Astrocyte (in vitro differentiated cells and primary cell): ENCODE measurements at regions not wholly inside any gene's neighbourhood (a gene's known extent, or its start where the extent isn't known, plus 50 kb on each side); places are given as distances from the start of the nearest gene placed in this dataset.

Experiments used
- DNase-seq: peaks from one replicate; pipeline ENCODE4 v3.0.0-alpha.2; 2010; ENCODE audit warnings: low read depth
- FAIRE-seq: peaks from 2 replicates; lab custom pipeline; 2011; peaks lifted over from hg19 to GRCh38; lab: Jason Lieb, UNC
- H2AFZ ChIP-seq: 2 replicates; pipeline ENCODE4 v1.6.0; 2012; ENCODE audit warnings: low read depth, low read length, inconsistent platforms
- H3K27ac ChIP-seq: 2 replicates; pipeline ENCODE4 v1.5.1; 2011; ENCODE audit warnings: low read depth, low read length, inconsistent platforms
- H3K27me3 ChIP-seq: 2 replicates; pipeline ENCODE4 v1.6.0; 2011; ENCODE audit warnings: low read length, inconsistent platforms; ENCODE audit not compliant: insufficient read depth
- H3K36me3 ChIP-seq: 2 replicates; pipeline ENCODE4 v1.5.1; 2011; ENCODE audit warnings: low read length, inconsistent platforms; ENCODE audit not compliant: insufficient read depth
- H3K4me1 ChIP-seq: 2 replicates; pipeline ENCODE4 v1.5.1; 2011; ENCODE audit warnings: low read length, inconsistent platforms; ENCODE audit not compliant: insufficient read depth
- H3K4me2 ChIP-seq: 2 replicates; pipeline ENCODE4 v1.6.0; 2012; ENCODE audit warnings: low read length, inconsistent platforms
- H3K4me3 ChIP-seq: 2 replicates; pipeline ENCODE4 v1.5.1; 2011; ENCODE audit warnings: low read depth, mild to moderate bottlenecking, low read length, inconsistent platforms; ENCODE audit not compliant: insufficient read depth
- H3K79me2 ChIP-seq: 2 replicates; pipeline ENCODE4 v1.6.0; 2012; ENCODE audit warnings: mild to moderate bottlenecking, low read length, inconsistent platforms; ENCODE audit not compliant: insufficient read depth
- H3K9ac ChIP-seq: 2 replicates; pipeline ENCODE4 v1.6.0; 2012; ENCODE audit warnings: mild to moderate bottlenecking, low read length, inconsistent platforms
- H3K9me3 ChIP-seq: 2 replicates; pipeline ENCODE4 v1.5.1; 2012; ENCODE audit warnings: low read depth, mild to moderate bottlenecking, low read length, inconsistent platforms; ENCODE audit not compliant: insufficient read depth
- H4K20me1 ChIP-seq: 2 replicates; pipeline ENCODE4 v1.6.0; 2012; ENCODE audit warnings: low read length, inconsistent platforms; ENCODE audit not compliant: insufficient read depth
- H3K27ac Mint-ChIP-seq: one replicate; pipeline ENCODE4 v1.8.0; 2021; ENCODE audit warnings: mild to moderate bottlenecking, mixed read lengths; ENCODE audit not compliant: unreplicated experiment
- H3K27me3 Mint-ChIP-seq: one replicate; pipeline ENCODE4 v1.8.0; 2021; ENCODE audit warnings: low read depth, mixed read lengths; ENCODE audit not compliant: unreplicated experiment
- H3K36me3 Mint-ChIP-seq: one replicate; pipeline ENCODE4 v1.8.0; 2021; ENCODE audit warnings: low read depth, mixed read lengths; ENCODE audit not compliant: unreplicated experiment
- H3K4me1 Mint-ChIP-seq: one replicate; pipeline ENCODE4 v1.8.0; 2021; ENCODE audit warnings: low read depth, mixed read lengths; ENCODE audit not compliant: unreplicated experiment
- H3K4me3 Mint-ChIP-seq: one replicate; pipeline ENCODE4 v1.8.0; 2021; ENCODE audit warnings: mild to moderate bottlenecking, moderate library complexity, mixed read lengths; ENCODE audit not compliant: unreplicated experiment
- H3K9me3 Mint-ChIP-seq: one replicate; pipeline ENCODE4 v1.8.0; 2021; ENCODE audit warnings: mild to moderate bottlenecking, mixed read lengths; ENCODE audit not compliant: unreplicated experiment
- EZH2 ChIP-seq: IDR thresholded peaks from 2 replicates; pipeline ENCODE4 v1.6.1; 2012; ENCODE audit warnings: mild to moderate bottlenecking, low read length, inconsistent platforms; ENCODE audit not compliant: insufficient read depth
- TF ChIP-seq, protein P1 (sequence below): IDR thresholded peaks from 2 replicates; pipeline ENCODE4 v1.5.1; 2011; ENCODE audit warnings: low read depth, mild to moderate bottlenecking, inconsistent platforms, low read length, moderate library complexity; ENCODE audit not compliant: insufficient read depth

GRCh38 chr6:49300911-49301310 lies 162.1 kb downstream of the MMUT start:
- Histone ChIP-seq H3K27me3 (no peaks in the 10 kb centered on the region), H3K36me3 (no peaks in the 10 kb centered on the region), H4K20me1 (no peaks in the 10 kb centered on the region), H3K9ac (no peak overlapping the region), H3K9me3 (no peaks in the 10 kb centered on the region), H3K27ac (no peak overlapping the region), H3K4me2 (no peak overlapping the region), H3K79me2 (no peaks in the 10 kb centered on the region), H3K4me1 (no peaks in the 10 kb centered on the region), H2AFZ (no peak overlapping the region), H3K4me3 (no peak overlapping the region)
- Mint-ChIP-seq H3K9me3 (no peaks in the 10 kb centered on the region), H3K27ac (no peak overlapping the region), H3K27me3 (no peaks in the 10 kb centered on the region), H3K4me3 (no peak overlapping the region), H3K4me1 (no peaks in the 10 kb centered on the region), H3K36me3 (no peaks in the 10 kb centered on the region)
- no peak for TF ChIP-seq EZH2
- TF ChIP-seq, protein P1, sequence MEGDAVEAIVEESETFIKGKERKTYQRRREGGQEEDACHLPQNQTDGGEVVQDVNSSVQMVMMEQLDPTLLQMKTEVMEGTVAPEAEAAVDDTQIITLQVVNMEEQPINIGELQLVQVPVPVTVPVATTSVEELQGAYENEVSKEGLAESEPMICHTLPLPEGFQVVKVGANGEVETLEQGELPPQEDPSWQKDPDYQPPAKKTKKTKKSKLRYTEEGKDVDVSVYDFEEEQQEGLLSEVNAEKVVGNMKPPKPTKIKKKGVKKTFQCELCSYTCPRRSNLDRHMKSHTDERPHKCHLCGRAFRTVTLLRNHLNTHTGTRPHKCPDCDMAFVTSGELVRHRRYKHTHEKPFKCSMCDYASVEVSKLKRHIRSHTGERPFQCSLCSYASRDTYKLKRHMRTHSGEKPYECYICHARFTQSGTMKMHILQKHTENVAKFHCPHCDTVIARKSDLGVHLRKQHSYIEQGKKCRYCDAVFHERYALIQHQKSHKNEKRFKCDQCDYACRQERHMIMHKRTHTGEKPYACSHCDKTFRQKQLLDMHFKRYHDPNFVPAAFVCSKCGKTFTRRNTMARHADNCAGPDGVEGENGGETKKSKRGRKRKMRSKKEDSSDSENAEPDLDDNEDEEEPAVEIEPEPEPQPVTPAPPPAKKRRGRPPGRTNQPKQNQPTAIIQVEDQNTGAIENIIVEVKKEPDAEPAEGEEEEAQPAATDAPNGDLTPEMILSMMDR: no peak
- FAIRE-seq: no peak
- DNase-seq: no peak

DNA sequence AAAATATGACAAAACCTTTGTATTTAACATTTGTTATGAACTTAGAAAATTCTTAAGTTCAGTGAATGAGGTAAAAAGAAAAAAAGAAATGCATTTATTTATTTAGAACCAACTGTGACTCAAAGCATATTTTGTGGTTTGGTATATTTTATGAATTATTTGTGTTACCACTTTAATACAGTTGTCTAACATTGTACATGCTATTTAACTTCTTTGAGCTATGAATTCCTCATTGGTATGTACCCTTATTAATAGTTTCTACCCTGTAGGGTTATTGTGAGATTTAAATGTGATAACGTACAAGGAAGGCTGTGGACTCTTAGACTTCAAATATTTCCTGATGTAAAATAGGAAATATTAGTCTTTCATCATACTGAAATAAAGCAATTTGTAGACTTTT lies 162.6 kb downstream of the MMUT start:
- no peaks in the 10 kb centered on the region for H4K20me1 ChIP-seq
- Mint-ChIP-seq H3K4me1 (no peaks in the 10 kb centered on the region), H3K36me3 (no peaks in the 10 kb centered on the region), H3K9me3 (no peaks in the 10 kb centered on the region), H3K27me3 (no peaks in the 10 kb centered on the region), H3K4me3 (no peak overlapping the region), H3K27ac (no peak overlapping the region)
- no peak overlapping the region for H3K4me2 ChIP-seq
- H3K9me3 ChIP-seq: no peaks in the 10 kb centered on the region
- DNase-seq: no peak
- no peak overlapping the region for H2AFZ ChIP-seq
- FAIRE-seq: no peak
- no peak overlapping the region for H3K27ac ChIP-seq
- no peaks in the 10 kb centered on the region for H3K27me3 ChIP-seq
- no peak overlapping the region for H3K9ac ChIP-seq
- H3K4me3 ChIP-seq: no peak overlapping the region
- H3K79me2 ChIP-seq: no peaks in the 10 kb centered on the region
- TF ChIP-seq, protein P1: no peak
- TF ChIP-seq EZH2: no peak
- no peaks in the 10 kb centered on the region for H3K36me3 ChIP-seq
- H3K4me1 ChIP-seq: no peaks in the 10 kb centered on the region

DNA sequence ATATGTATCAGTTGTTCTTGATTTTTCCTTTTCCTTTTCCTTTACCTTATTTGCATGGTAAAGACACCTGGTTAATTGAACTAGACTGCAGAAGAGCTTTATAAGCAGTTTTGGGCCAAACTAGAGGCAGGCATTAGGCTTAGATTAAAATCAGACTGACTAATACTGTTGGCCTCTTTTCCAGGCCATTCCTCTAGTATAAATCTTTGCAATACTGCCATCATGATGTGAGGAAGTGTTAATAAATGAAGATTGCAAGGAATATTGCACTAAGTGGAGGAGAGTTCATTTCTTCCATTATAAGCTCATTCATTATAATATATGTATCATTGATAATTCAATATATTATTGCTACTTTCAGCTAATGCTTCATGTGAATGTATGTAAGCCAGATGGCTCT lies 163.8 kb downstream of the MMUT start:
- DNase-seq (peak; percentile 2), FAIRE-seq (no peak)
- H3K36me3 Mint-ChIP-seq: no peaks in the 10 kb centered on the region
- no peak overlapping the region for H2AFZ ChIP-seq
- H3K4me3 Mint-ChIP-seq: no peak overlapping the region
- no peaks in the 10 kb centered on the region for H3K4me1 ChIP-seq
- H3K9ac ChIP-seq: no peak overlapping the region
- no peak overlapping the region for H3K27ac Mint-ChIP-seq
- no peaks in the 10 kb centered on the region for H3K27me3 Mint-ChIP-seq
- no peaks in the 10 kb centered on the region for H3K9me3 ChIP-seq
- no peak overlapping the region for H3K4me3 ChIP-seq
- no peaks in the 10 kb centered on the region for H4K20me1 ChIP-seq
- TF ChIP-seq, protein P1: no peak
- TF ChIP-seq EZH2: no peak
- no peak overlapping the region for H3K27ac ChIP-seq
- H3K9me3 Mint-ChIP-seq: no peaks in the 10 kb centered on the region
- no peaks in the 10 kb centered on the region for H3K27me3 ChIP-seq
- H3K4me1 Mint-ChIP-seq: no peaks in the 10 kb centered on the region
- no peaks in the 10 kb centered on the region for H3K36me3 ChIP-seq
- no peak overlapping the region for H3K4me2 ChIP-seq
- H3K79me2 ChIP-seq: no peaks in the 10 kb centered on the region
